Common myeloid progenitor, CD34-positive (primary cell): ENCODE measurements at regions not wholly inside any gene's neighbourhood (a gene's known extent, or its start where the extent isn't known, plus 50 kb on each side); places are given as distances from the start of the nearest gene placed in this dataset.

ENCODE experiments used
- CTCF ChIA-PET: fragments of 350-600 bp; sonication (Branson Sonifier 250); formaldehyde crosslinking; loops from one replicate; lab custom pipeline; 2021; ENCODE audit warnings: antibody characterized with exemption; lab: Charles Lee
- POLR2A ChIA-PET: fragments of 350-600 bp; sonication (Branson Sonifier 250); formaldehyde crosslinking; loops from one replicate; lab custom pipeline; 2021; ENCODE audit warnings: antibody characterized with exemption; lab: Charles Lee
- DNase-seq, 3 donors: peaks; one replicate each; pipeline versions ENCODE4 v3.0.0 to v3.0.0-alpha.2; 2013
- H3K27ac ChIP-seq, 2 experiments: 1 replicate in 1 of 2; 2 replicates in 1 of 2; pipeline ENCODE4 v1.7.0; 2013; ENCODE audit warnings: inconsistent platforms in 2 of 2, low read length in 2 of 2, mild to moderate bottlenecking in 2 of 2, low read depth in 1 of 2, moderate library complexity in 1 of 2; ENCODE audit not compliant: severe bottlenecking in 2 of 2, insufficient read depth in 1 of 2, poor library complexity in 1 of 2
- H3K27me3 ChIP-seq, 5 experiments: replicated peaks in 2 of 5; 1 replicate in 3 of 5; 2 replicates in 2 of 5; pipeline versions ENCODE4 v1.6.1 to v1.7.0; 2013; ENCODE audit warnings: low read length in 4 of 5, mild to moderate bottlenecking in 2 of 5, moderate library complexity in 2 of 5, inconsistent platforms in 1 of 5; ENCODE audit not compliant: insufficient read depth in 5 of 5, control insufficient read depth in 4 of 5
- H3K36me3 ChIP-seq, 4 experiments: 1 replicate in 2 of 4; 2 replicates in 2 of 4; pipeline versions ENCODE4 v1.6.1 to v1.7.0; 2013; ENCODE audit warnings: low read length in 3 of 4, control low read depth in 1 of 4, mild to moderate bottlenecking in 1 of 4; ENCODE audit not compliant: control insufficient read depth in 4 of 4, insufficient read depth in 4 of 4
- H3K4me1 ChIP-seq, 4 experiments: 1 replicate in 3 of 4; 2 replicates in 1 of 4; pipeline versions ENCODE4 v1.6.1 to v1.7.1; 2013; ENCODE audit warnings: low read length in 3 of 4, mild to moderate bottlenecking in 3 of 4, control low read depth in 1 of 4, inconsistent platforms in 1 of 4, moderate library complexity in 1 of 4; ENCODE audit not compliant: control insufficient read depth in 4 of 4, insufficient read depth in 4 of 4; ENCODE audit errors: control extremely low read depth in 1 of 4
- H3K4me3 ChIP-seq, 7 experiments: 1 replicate in 4 of 7; 2 replicates in 3 of 7; pipeline versions ENCODE4 v1.5.1 to v1.7.0; 2013; ENCODE audit warnings: mild to moderate bottlenecking in 7 of 7, low read length in 6 of 7, moderate library complexity in 6 of 7, inconsistent platforms in 2 of 7, low read depth in 2 of 7, control low read depth in 1 of 7; ENCODE audit not compliant: insufficient read depth in 4 of 7, control insufficient read depth in 1 of 7; ENCODE audit errors: extremely low read depth in 1 of 7
- H3K9me3 ChIP-seq, 5 experiments: 1 replicate in 4 of 5; 2 replicates in 1 of 5; pipeline versions ENCODE4 v1.6.1 to v1.7.1; 2013; ENCODE audit warnings: low read length in 4 of 5, mild to moderate bottlenecking in 2 of 5, inconsistent platforms in 1 of 5, low read depth in 1 of 5, moderate library complexity in 1 of 5; ENCODE audit not compliant: control insufficient read depth in 4 of 5, insufficient read depth in 2 of 5; ENCODE audit errors: control extremely low read depth in 1 of 5
- WGBS: methylation state at CpG from one replicate; pipeline ENCODE4 v1.1.5; 2013; ENCODE audit not compliant: insufficient coverage; 5-methylcytosine and 5-hydroxymethylcytosine counted together

DNA sequence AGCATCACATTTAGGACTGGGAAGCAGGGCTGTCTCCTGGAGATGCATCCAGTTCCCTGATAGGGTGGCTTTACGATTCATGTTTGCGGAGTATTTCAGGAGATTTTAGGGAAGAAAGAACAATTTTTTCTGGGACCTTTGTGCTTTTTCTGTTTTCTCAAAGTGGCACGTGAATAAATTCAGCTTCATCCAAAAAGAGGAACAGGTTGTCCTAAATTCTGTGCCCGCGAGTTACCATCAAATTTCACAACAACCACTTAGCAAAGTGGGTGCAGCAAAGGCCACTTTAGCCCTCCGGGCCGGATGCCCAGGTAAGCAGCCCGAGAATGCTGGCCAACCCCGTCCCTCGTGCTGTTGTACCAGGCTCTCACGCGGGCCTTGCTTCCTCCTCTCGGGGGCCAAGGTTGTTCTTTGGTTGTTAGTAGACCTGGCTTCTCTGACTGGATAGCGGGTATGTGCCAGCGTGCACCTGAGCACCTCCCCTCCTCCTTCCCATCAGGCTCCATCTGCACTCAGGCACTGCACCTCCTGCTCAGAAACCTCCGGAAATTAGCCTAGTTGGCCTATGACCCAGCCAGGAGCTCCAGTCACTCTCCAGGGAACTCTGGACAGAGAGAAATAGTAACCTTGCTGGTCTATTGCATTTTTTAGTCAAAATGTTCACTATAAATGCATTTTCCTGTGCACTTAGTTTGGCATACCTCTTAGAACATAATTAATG lies 83.0 kb downstream of the CMPK2 start:
- no peaks in the 10 kb centered on the region for H3K36me3 ChIP-seq
- peaks cover 0 to 3% (median 0%) of the 10 kb centered on the region in 5 experiments for H3K9me3 ChIP-seq
- H3K4me3 ChIP-seq, result no peak overlapping the region
- peak in 2 of 3 donors; percentile 39 to 46 for DNase-seq
- CTCF ChIA-PET, result interaction anchor here (1.0 kb wide), 1 partner anchor 11 kb away, joined by 3 read pairs; no protein-coding TSS in a partner anchor
- H3K27ac ChIP-seq, result no peak overlapping the region
- H3K27me3 ChIP-seq, result no peaks in the 10 kb centered on the region
- POLR2A ChIA-PET, result no interaction called here
- 85% methylated on average over 15 of the region's 16 CpGs for WGBS
- peaks cover 3 to 24% (median 19%) of the 10 kb centered on the region in 4 experiments for H3K4me1 ChIP-seq

DNA sequence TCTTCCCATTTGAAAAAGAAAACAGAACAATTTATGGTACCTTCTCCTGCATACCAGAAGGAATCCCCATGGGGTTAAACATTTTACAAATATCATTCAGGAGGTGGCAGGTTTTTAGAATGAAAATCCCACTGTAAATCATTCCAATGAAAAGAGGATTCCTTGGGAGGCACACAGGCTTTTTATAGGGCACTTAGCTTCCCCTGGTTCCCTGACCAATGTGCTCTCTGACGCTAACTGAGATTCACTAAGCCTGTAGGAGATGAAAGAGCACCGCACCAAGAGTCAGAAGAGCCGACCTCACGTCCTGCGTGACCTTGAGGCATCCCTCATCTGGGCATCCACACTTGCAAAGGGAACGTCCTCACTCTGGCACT lies 82.5 kb downstream of the CMPK2 start:
- Histone ChIP-seq H3K27ac (no peak overlapping the region), H3K9me3 (peaks cover 0 to 3% (median 0%) of the 10 kb centered on the region in 5 experiments), H3K4me1 (peaks cover 3 to 24% (median 19%) of the 10 kb centered on the region in 4 experiments), H3K27me3 (no peaks in the 10 kb centered on the region), H3K36me3 (no peaks in the 10 kb centered on the region), H3K4me3 (no peak overlapping the region)
- WGBS, result 96% methylated on average over 6 of the region's 6 CpGs
- CTCF ChIA-PET, result no interaction called here
- POLR2A ChIA-PET, result no interaction called here
- no peak for DNase-seq

DNA sequence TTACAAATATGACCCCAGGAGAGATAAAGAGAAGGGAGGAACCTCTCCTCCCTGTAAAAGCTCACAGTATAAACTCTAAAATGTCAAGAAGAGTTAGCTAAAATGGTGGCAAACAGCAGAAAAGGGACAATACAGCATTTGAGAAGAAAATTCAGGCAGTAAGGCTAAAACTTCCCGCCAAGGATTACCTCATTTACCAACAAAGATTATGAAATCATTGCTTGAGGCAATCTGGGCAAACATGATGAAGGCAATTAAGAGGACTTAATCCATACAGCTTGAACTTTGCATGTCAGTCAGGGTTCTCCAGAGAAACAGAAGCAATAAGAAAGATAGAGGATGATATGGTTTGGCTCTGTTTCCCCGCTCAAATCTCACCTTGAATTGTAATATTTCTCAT lies 81.4 kb downstream of the CMPK2 start:
- Histone ChIP-seq H3K4me3 (no peak overlapping the region), H3K27ac (no peak overlapping the region), H3K4me1 (peaks cover 3 to 24% (median 19%) of the 10 kb centered on the region in 4 experiments), H3K36me3 (no peaks in the 10 kb centered on the region), H3K27me3 (no peaks in the 10 kb centered on the region), H3K9me3 (peaks cover 0 to 2% (median 0%) of the 10 kb centered on the region in 5 experiments)
- ChIA-PET CTCF (interaction anchor here (1.4 kb wide), 1 partner anchor 12 kb away, joined by 4 read pairs; no protein-coding TSS in a partner anchor), POLR2A (no interaction called here)
- WGBS, result 80% methylated on average over 1 of the region's 2 CpGs
- no peak for DNase-seq

DNA sequence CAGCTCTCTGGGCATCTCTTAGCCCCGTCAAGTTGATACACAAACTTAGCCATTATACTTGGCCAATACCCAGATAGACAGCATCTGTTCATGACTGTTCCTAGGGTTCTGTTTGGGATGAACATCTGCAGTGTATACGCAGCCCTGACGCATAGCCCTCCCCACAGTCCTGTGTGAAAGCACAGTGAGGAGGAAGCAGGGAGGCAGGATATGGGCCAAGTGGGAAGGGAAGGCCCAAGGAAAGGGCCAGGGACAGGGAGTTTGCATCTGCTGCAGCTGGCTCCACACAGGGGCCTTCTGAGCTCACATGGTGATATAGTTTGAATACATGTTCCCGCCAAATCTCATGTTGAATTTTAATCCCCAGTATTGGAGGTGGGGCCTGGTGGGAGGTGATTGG lies 80.2 kb downstream of the CMPK2 start:
- Histone ChIP-seq H3K36me3 (no peaks in the 10 kb centered on the region), H3K27me3 (no peaks in the 10 kb centered on the region), H3K9me3 (no peaks in the 10 kb centered on the region), H3K4me3 (no peak overlapping the region), H3K27ac (no peak overlapping the region), H3K4me1 (peaks cover 3 to 21% (median 17%) of the 10 kb centered on the region in 4 experiments)
- no peak for DNase-seq
- POLR2A ChIA-PET, result no interaction called here
- CTCF ChIA-PET, result interaction anchor here (1.1 kb wide), 1 partner anchor 12 kb away, joined by 5 read pairs; no protein-coding TSS in a partner anchor
- WGBS, result 100% methylated on average over 2 of the region's 4 CpGs

DNA sequence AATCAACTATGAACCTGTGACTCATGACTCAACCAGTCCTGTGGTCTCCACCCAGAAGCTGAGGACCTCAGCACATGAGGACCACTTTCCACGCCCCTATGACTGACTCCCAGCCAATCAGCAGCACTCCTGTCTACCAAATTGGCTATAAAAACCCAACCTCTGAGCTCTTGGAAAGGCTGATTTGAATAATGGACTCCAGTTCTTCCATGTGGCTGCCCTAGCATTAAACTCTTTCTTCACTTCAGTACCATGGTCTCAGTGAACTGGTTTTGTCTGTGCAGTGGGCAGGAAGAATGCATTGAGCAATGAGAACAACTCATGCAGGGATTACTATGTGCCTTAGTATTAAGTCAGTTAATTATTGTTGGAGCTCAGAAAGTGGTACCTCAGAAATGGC lies 78.3 kb downstream of the CMPK2 start:
- 100% methylated on average over 1 of the region's 1 CpG for WGBS
- Histone ChIP-seq H3K27ac (no peak overlapping the region), H3K27me3 (no peaks in the 10 kb centered on the region), H3K4me1 (peaks cover 0 to 5% (median 2%) of the 10 kb centered on the region in 4 experiments), H3K36me3 (no peaks in the 10 kb centered on the region), H3K9me3 (no peaks in the 10 kb centered on the region), H3K4me3 (no peak overlapping the region)
- DNase-seq, result no peak
- POLR2A ChIA-PET, result no interaction called here
- CTCF ChIA-PET, result no interaction called here

DNA sequence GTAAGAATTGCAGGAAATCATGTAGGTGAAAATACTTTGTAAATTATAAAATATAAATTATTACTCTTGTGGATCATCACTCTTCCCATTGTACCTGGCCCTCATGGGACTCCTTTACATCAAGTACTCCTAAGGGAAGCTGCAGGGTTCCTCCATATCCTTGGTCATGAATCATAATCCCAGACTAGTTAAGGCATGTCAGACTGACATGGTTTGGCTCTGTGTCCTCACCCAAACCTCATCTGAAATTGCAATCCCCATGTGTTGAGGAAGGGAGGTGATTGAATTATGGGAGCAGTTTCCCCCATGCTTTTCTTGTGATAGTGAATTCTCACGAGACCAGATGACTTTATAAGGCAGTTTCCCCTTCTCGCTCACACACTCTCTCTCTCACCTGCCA lies 77.1 kb downstream of the CMPK2 start:
- ChIA-PET POLR2A (no interaction called here), CTCF (interaction anchor here (0.8 kb wide), 1 partner anchor 14 kb away, joined by 3 read pairs; no protein-coding TSS in a partner anchor)
- Histone ChIP-seq H3K27me3 (no peaks in the 10 kb centered on the region), H3K4me3 (no peak overlapping the region), H3K36me3 (no peaks in the 10 kb centered on the region), H3K4me1 (no peaks in the 10 kb centered on the region), H3K27ac (no peak overlapping the region), H3K9me3 (no peaks in the 10 kb centered on the region)
- WGBS, result no CpG with 5 or more reads among the region's 2 CpGs
- no peak for DNase-seq

DNA sequence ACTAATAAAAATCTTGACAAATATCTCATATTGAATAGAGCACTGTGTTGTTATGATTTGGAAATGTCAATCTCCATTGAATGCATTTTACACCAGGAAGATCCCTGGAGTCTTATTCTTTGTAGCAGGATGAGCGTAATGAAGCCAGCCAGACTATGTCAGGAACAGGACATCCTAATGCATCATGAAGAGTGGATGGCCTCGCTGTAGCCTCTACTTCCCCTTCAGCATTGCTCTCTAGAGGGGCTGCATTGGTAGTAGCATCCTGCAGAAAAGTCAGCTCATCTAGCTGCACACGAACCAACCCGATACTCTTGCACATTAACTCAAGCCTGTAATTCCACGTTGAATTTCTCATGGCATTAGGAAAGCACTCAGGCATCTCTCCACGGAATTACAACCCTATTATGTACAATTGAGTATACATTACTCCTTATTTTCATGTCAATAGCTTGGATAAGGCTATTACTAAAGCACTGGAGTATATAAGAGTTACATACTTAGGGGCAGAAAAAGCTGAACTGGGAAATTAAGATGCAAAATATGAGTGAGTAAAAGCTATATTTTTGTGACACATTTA lies 76.1 kb downstream of the CMPK2 start:
- Histone ChIP-seq H3K4me1 (no peaks in the 10 kb centered on the region), H3K27ac (no peak overlapping the region), H3K36me3 (no peaks in the 10 kb centered on the region), H3K9me3 (no peaks in the 10 kb centered on the region), H3K4me3 (no peak overlapping the region), H3K27me3 (no peaks in the 10 kb centered on the region)
- 97% methylated on average over 4 of the region's 6 CpGs for WGBS
- no peak for DNase-seq
- POLR2A ChIA-PET, result no interaction called here
- CTCF ChIA-PET, result interaction anchor here (0.8 kb wide), 1 partner anchor 15 kb away, joined by 3 read pairs; no protein-coding TSS in a partner anchor
